OCI-LY3 (cell line): ENCODE measurements at regions not wholly inside any gene's neighbourhood (a gene's known extent, or its start where the extent isn't known, plus 50 kb on each side); places are given as distances from the start of the nearest gene placed in this dataset.

Experiments used
- H2AFZ ChIP-seq: fragments of 200-600, 300-600 bp; shearing (Covaris generic); 2 replicates; pipeline ENCODE4 v1.6.0; 2014; ENCODE audit warnings: antibody characterized with exemption, low read depth, low read length
- H3K27ac ChIP-seq: fragments of 200-600, 300-600 bp; sonication (generic); 2 replicates; pipeline ENCODE4 v1.5.1; 2014; ENCODE audit warnings: mild to moderate bottlenecking, low read length, moderate library complexity, mixed read lengths
- H3K27me3 ChIP-seq: fragments of 200-600, 300-600 bp; sonication (generic); 2 replicates; pipeline ENCODE4 v1.6.1; 2014; ENCODE audit warnings: low read depth, low read length, mixed read lengths
- H3K36me3 ChIP-seq: fragments of 200-600, 300-600 bp; sonication (generic); replicated peaks from 2 replicates; pipeline ENCODE3; 2014; ENCODE audit warnings: low read depth, low read length, mixed read lengths
- H3K4me1 ChIP-seq: fragments of 300-600, 200-600 bp; sonication (generic); 2 replicates; pipeline ENCODE4 v1.6.1; 2014; ENCODE audit warnings: low read length, mixed read lengths
- H3K4me2 ChIP-seq: fragments of 200-600, 300-600 bp; sonication (generic); 2 replicates; pipeline ENCODE4 v1.6.1; 2014; ENCODE audit warnings: low read length, mixed read lengths
- H3K4me3 ChIP-seq: fragments of 300-600, 200-600 bp; sonication (generic); 2 replicates; pipeline ENCODE4 v1.5.1; 2014; ENCODE audit warnings: antibody characterized with exemption, mild to moderate bottlenecking, low read length, moderate library complexity
- H3K79me2 ChIP-seq: fragments of 300-600, 200-600 bp; shearing (Covaris generic); 2 replicates; pipeline ENCODE4 v1.6.1; 2014; ENCODE audit warnings: mild to moderate bottlenecking, low read length, mixed read lengths
- H3K9ac ChIP-seq: fragments of 300-600, 200-600 bp; shearing (Covaris generic); 2 replicates; pipeline ENCODE4 v1.6.0; 2014; ENCODE audit warnings: mild to moderate bottlenecking, low read length, moderate library complexity
- H3K9me3 ChIP-seq: fragments of 200-600, 300-600 bp; shearing (Covaris generic); 2 replicates; pipeline ENCODE4 v1.6.1; 2014; ENCODE audit warnings: low read length, mixed read lengths; ENCODE audit not compliant: insufficient read depth
- H4K20me1 ChIP-seq: fragments of 200-600, 300-600 bp; sonication (generic); 2 replicates; pipeline ENCODE4 v1.6.1; 2016; ENCODE audit warnings: low read length, mixed read lengths; ENCODE audit not compliant: insufficient read depth
- CTCF ChIP-seq: fragments of 200-600, 300-600 bp; sonication (generic); IDR thresholded peaks from 2 replicates; pipeline ENCODE4 v1.5.1; 2014; ENCODE audit warnings: antibody characterized with exemption, low read length, low read depth
- EZH2phosphoT487 ChIP-seq: fragments of 200-600 bp; shearing (Covaris generic); IDR thresholded peaks from 2 replicates; pipeline ENCODE4 v1.6.1; 2018; ENCODE audit warnings: antibody characterized with exemption, mixed run types, low read depth

GRCh38 chr5:128770907-128771306 lies 194.4 kb upstream of the SLC27A6 start:
- no peak overlapping the region for H3K4me2 ChIP-seq
- H3K4me3 ChIP-seq: no peak overlapping the region
- H4K20me1 ChIP-seq: no peaks in the 10 kb centered on the region
- no peaks in the 10 kb centered on the region for H3K27me3 ChIP-seq
- H3K9me3 ChIP-seq: no peaks in the 10 kb centered on the region
- H3K36me3 ChIP-seq: no peaks in the 10 kb centered on the region
- H3K79me2 ChIP-seq: no peaks in the 10 kb centered on the region
- no peak overlapping the region for H3K27ac ChIP-seq
- no peak overlapping the region for H2AFZ ChIP-seq
- no peak for TF ChIP-seq CTCF
- no peak for TF ChIP-seq EZH2phosphoT487
- H3K4me1 ChIP-seq: peaks cover 6% of the 10 kb centered on the region; the same call in 1 of the 2 replicates
- H3K9ac ChIP-seq: no peak overlapping the region

DNA sequence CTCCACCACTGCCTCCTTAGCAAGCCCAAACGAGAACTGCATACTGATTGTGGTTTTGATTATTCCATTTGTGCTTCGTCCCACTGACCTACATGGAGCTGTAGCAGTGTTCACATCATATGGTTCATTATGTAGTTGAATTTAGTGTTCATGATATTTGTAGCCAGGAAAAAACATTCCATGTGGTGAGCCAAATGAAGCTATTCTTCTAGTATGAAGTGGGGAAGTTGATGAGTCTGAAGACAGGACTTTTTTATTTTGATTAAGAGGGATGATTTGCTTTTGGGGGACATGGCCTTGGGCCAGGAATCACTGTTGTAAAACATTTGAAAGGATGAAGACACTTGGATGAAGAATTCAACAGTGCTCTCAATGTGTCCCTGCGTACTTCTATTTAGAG lies 192.9 kb upstream of the SLC27A6 start:
- Histone ChIP-seq H3K9me3 (no peaks in the 10 kb centered on the region), H4K20me1 (no peaks in the 10 kb centered on the region), H3K4me1 (peaks cover 15% of the 10 kb centered on the region), H3K27ac (no peak overlapping the region), H2AFZ (no peak overlapping the region), H3K4me2 (no peak overlapping the region), H3K4me3 (no peak overlapping the region), H3K9ac (no peak overlapping the region), H3K27me3 (no peaks in the 10 kb centered on the region), H3K36me3 (no peaks in the 10 kb centered on the region), H3K79me2 (no peaks in the 10 kb centered on the region)
- TF ChIP-seq CTCF (no peak), EZH2phosphoT487 (no peak)

- H3K27me3 ChIP-seq: no peaks in the 10 kb centered on the region
- no peaks in the 10 kb centered on the region for H4K20me1 ChIP-seq
- no peak for TF ChIP-seq CTCF
- no peak for TF ChIP-seq EZH2phosphoT487
- no peak overlapping the region for H3K4me2 ChIP-seq
- H3K27ac ChIP-seq: no peak overlapping the region
- H3K79me2 ChIP-seq: no peaks in the 10 kb centered on the region
- no peaks in the 10 kb centered on the region for H3K9me3 ChIP-seq
- H3K4me3 ChIP-seq: no peak overlapping the region
- H2AFZ ChIP-seq: no peak overlapping the region
- peaks cover 21% of the 10 kb centered on the region for H3K4me1 ChIP-seq
- no peaks in the 10 kb centered on the region for H3K36me3 ChIP-seq
- no peak overlapping the region for H3K9ac ChIP-seq
Observed at GRCh38 chr5:128773378-128773777, 191.9 kb upstream of the SLC27A6 start.

GRCh38 chr5:128774605-128775004 lies 190.7 kb upstream of the SLC27A6 start:
- H3K27me3 ChIP-seq: no peaks in the 10 kb centered on the region
- TF ChIP-seq CTCF (no peak), EZH2phosphoT487 (no peak)
- H3K79me2 ChIP-seq: no peaks in the 10 kb centered on the region
- H4K20me1 ChIP-seq: no peaks in the 10 kb centered on the region
- H3K4me2 ChIP-seq: no peak overlapping the region
- H3K36me3 ChIP-seq: no peaks in the 10 kb centered on the region
- H3K9ac ChIP-seq: no peak overlapping the region
- no peak overlapping the region for H3K27ac ChIP-seq
- no peak overlapping the region for H3K4me3 ChIP-seq
- H2AFZ ChIP-seq: no peak overlapping the region
- peaks cover 24% of the 10 kb centered on the region for H3K4me1 ChIP-seq
- no peaks in the 10 kb centered on the region for H3K9me3 ChIP-seq
